Psoas muscle (tissue), 7 donors: ENCODE measurements at regions not wholly inside any gene's neighbourhood (a gene's known extent, or its start where the extent isn't known, plus 50 kb on each side); places are given as distances from the start of the nearest gene placed in this dataset.

Source experiments
- ATAC-seq, 4 donors: fragments of 200-7000 bp; cut with Tn5 transposase; one replicate each; pipeline ENCODE4 v1.9.1; 2020; ENCODE audit warnings: moderate library complexity in 3 of 4, mild to moderate bottlenecking in 2 of 4
- DNase-seq, 2 donors: peaks; one replicate each; pipeline ENCODE4 v3.0.0-alpha.2; 2020
- H3K27ac ChIP-seq: fragments of 200-600 bp; one replicate; pipeline ENCODE4 v1.8.0; 2022
- H3K27me3 ChIP-seq, 3 donors: fragments of 200-600 bp in 1 of 3; one replicate each; pipeline versions ENCODE4 v1.6.1 to v1.8.0; 2013 to 2022; ENCODE audit warnings: low read length in 2 of 3, mild to moderate bottlenecking in 2 of 3, moderate library complexity in 1 of 3; ENCODE audit not compliant: insufficient read depth in 3 of 3
- H3K36me3 ChIP-seq, 2 donors: fragments of 200-600 bp in 1 of 2; one replicate each; pipeline versions ENCODE4 v1.6.1 to v1.8.0; 2013 to 2022; ENCODE audit warnings: low read depth in 1 of 2, mild to moderate bottlenecking in 1 of 2, moderate library complexity in 1 of 2; ENCODE audit not compliant: insufficient read depth in 1 of 2
- H3K4me1 ChIP-seq: fragments of 200-600 bp; one replicate; pipeline ENCODE4 v1.8.0; 2022
- H3K4me3 ChIP-seq: fragments of 200-600 bp; one replicate; pipeline ENCODE4 v1.8.0; 2022; ENCODE audit warnings: mild to moderate bottlenecking
- H3K9me3 ChIP-seq: fragments of 200-600 bp; one replicate; pipeline ENCODE4 v1.8.0; 2022
- CTCF ChIP-seq: fragments of 200-600 bp; IDR thresholded peaks from one replicate; pipeline ENCODE4 v1.8.0; 2022; ENCODE audit warnings: antibody characterized with exemption
- WGBS, 3 donors: extraction: QIAGEN DNeasy Blood & Tissue Kit; methylation state at CpG; one replicate each; pipeline versions ENCODE4 v1.1.6 to v1.1.7; 2013; 5-methylcytosine and 5-hydroxymethylcytosine counted together
- intact Hi-C, 2 donors: fragments of 100-400 bp; cut with DNase I; formaldehyde crosslinking; loops; one replicate each; pipeline versions ENCODE4 v1.11.0 to v1.14.2; 2022
- donor health status: healthy with polysubstance abuse.
- donor health status: DM: no; HTN: no; CAD: no; lungs with moderate emphysema.
- donor health status: Bipolar disorder and iron deficiency.
- donor health status: healthy.
- donor health status: DM: yes; HTN: yes; CAD: no.
- donor health status: DM: no; HTN: no; CAD: no.
- donor health status: DM: yes; HTN: yes; CAD: no.

- no peak for TF ChIP-seq CTCF
- Histone ChIP-seq H3K4me1 (no peaks in the 10 kb centered on the region), H3K27me3 (no peaks in the 10 kb centered on the region), H3K27ac (no peak overlapping the region), H3K9me3 (no peaks in the 10 kb centered on the region), H3K4me3 (no peak overlapping the region), H3K36me3 (no peaks in the 10 kb centered on the region)
- no peak for DNase-seq
- ATAC-seq, result no peak
- 89 to 94% (median 92%) methylated on average over 5 of the region's 5 CpGs for WGBS, 3 donors
- intact Hi-C loops, result no loop called here
Measured at GRCh38 chr10:10213237-10213636, 804.4 kb upstream of the CELF2 start.

- H3K36me3 ChIP-seq, result no peaks in the 10 kb centered on the region
- no peaks in the 10 kb centered on the region for H3K4me1 ChIP-seq
- H3K4me3 ChIP-seq, result no peak overlapping the region
- H3K27me3 ChIP-seq, result no peaks in the 10 kb centered on the region
- H3K27ac ChIP-seq, result no peak overlapping the region
- H3K9me3 ChIP-seq, result no peaks in the 10 kb centered on the region
- WGBS, 3 donors, result 29 to 40% (median 34%) methylated on average over 4 of the region's 4 CpGs
- ATAC-seq, result no peak
- intact Hi-C loops, result no loop called here
- no peak for TF ChIP-seq CTCF
- DNase-seq, result no peak
Measured at GRCh38 chr10:10222304-10222841, 795.3 kb upstream of the CELF2 start.

GRCh38 chr10:10223131-10223530, 794.5 kb upstream of the CELF2 start:
- Histone ChIP-seq H3K4me3 (no peak overlapping the region), H3K9me3 (no peaks in the 10 kb centered on the region), H3K36me3 (no peaks in the 10 kb centered on the region), H3K27me3 (no peaks in the 10 kb centered on the region), H3K4me1 (no peaks in the 10 kb centered on the region), H3K27ac (no peak overlapping the region)
- 79 to 95% (median 92%) methylated on average over 3 of the region's 3 CpGs for WGBS, 3 donors
- no peak for TF ChIP-seq CTCF
- ATAC-seq, result no peak
- intact Hi-C loops, result no loop called here
- DNase-seq, result no peak

- TF ChIP-seq CTCF, result no peak
- Histone ChIP-seq H3K4me1 (no peaks in the 10 kb centered on the region), H3K36me3 (no peaks in the 10 kb centered on the region), H3K27me3 (no peaks in the 10 kb centered on the region), H3K27ac (no peak overlapping the region), H3K4me3 (no peak overlapping the region), H3K9me3 (no peaks in the 10 kb centered on the region)
- intact Hi-C loops, result no loop called here
- WGBS, 3 donors, result 52% methylated on average over 4 of the region's 4 CpGs
- DNase-seq, result no peak
- ATAC-seq, result no peak
Measured at GRCh38 chr10:10225136-10225676, 792.5 kb upstream of the CELF2 start.

GRCh38 chr10:10233229-10233628, 784.4 kb upstream of the CELF2 start:
- intact Hi-C loops, result loop anchor here in 1 of 2 donors (5.0 kb wide), 1 partner anchor 559 kb away; no protein-coding TSS in a partner anchor
- no peak for ATAC-seq
- no peaks in the 10 kb centered on the region for H3K27me3 ChIP-seq
- no peaks in the 10 kb centered on the region for H3K36me3 ChIP-seq
- no peaks in the 10 kb centered on the region for H3K9me3 ChIP-seq
- DNase-seq, result no peak
- H3K4me1 ChIP-seq, result no peaks in the 10 kb centered on the region
- TF ChIP-seq CTCF, result no peak
- 44 to 46% (median 44%) methylated on average over 2 of the region's 2 CpGs for WGBS, 3 donors
- no peak overlapping the region for H3K4me3 ChIP-seq
- H3K27ac ChIP-seq, result no peak overlapping the region
